ENCODE measurements at regions not wholly inside any gene's neighbourhood (a gene's known extent, or its start where the extent isn't known, plus 50 kb on each side); places are given as distances from the start of the nearest gene placed in this dataset.

GRCh38 chr3:168443965-168444364 is 348.2 kb upstream of the GOLIM4 start:
- H3K4me1 ChIP-seq, result no peaks in the 10 kb centered on the region
- 55% methylated on average over 1 of the region's 1 CpG for whole genome bisulfite sequencing (ENCODE audit: insufficient coverage, low coverage, low lambda C conversion rate, missing lambda C conversion rate)
- intact Hi-C loops (cut with DNase I), result no loop called here
- no peak for TF ChIP-seq CTCF (IDR thresholded peaks at IDR 0.05)
- no peak for TF ChIP-seq POLR2A (IDR thresholded peaks at IDR 0.05)
- H3K9me3 ChIP-seq, result no peaks in the 10 kb centered on the region
- H3K4me3 ChIP-seq, result no peak overlapping the region
- no peaks in the 10 kb centered on the region for H3K36me3 ChIP-seq
- ATAC-seq, result no peak
- H3K27me3 ChIP-seq, result no peaks in the 10 kb centered on the region
- H3K27ac ChIP-seq, result no peak overlapping the region
- no peak for DNase-seq

- intact Hi-C loops (cut with DNase I), result no loop called here
- Histone ChIP-seq H3K27me3 (no peaks in the 10 kb centered on the region), H3K36me3 (no peaks in the 10 kb centered on the region), H3K27ac (no peak overlapping the region), H3K4me3 (no peak overlapping the region), H3K4me1 (no peaks in the 10 kb centered on the region), H3K9me3 (no peaks in the 10 kb centered on the region)
- 58% methylated on average over 2 of the region's 2 CpGs for WGBS (ENCODE audit: insufficient coverage, low coverage, low lambda C conversion rate, missing lambda C conversion rate)
- ATAC-seq (no peak), DNase-seq (no peak)
- TF ChIP-seq POLR2A (IDR thresholded peaks at IDR 0.05) (no peak), CTCF (IDR thresholded peaks at IDR 0.05) (no peak)
Observed at GRCh38 chr3:168442502-168442901, 346.8 kb upstream of the GOLIM4 start.

- 56% methylated on average over 1 of the region's 1 CpG for WGBS (ENCODE audit: insufficient coverage, low coverage, low lambda C conversion rate, missing lambda C conversion rate)
- TF ChIP-seq POLR2A (IDR thresholded peaks at IDR 0.05) (no peak), CTCF (IDR thresholded peaks at IDR 0.05) (no peak)
- H3K4me3 ChIP-seq, result no peak overlapping the region
Observed at GRCh38 chr3:168436245-168436724, 340.6 kb upstream of the GOLIM4 start.

GRCh38 chr3:168431491-168431890 is 335.8 kb upstream of the GOLIM4 start:
- no peaks in the 10 kb centered on the region for H3K9me3 ChIP-seq
- no peaks in the 10 kb centered on the region for H3K27me3 ChIP-seq
- H3K4me3 ChIP-seq, result no peak overlapping the region
- 52% methylated on average over 2 of the region's 2 CpGs for WGBS (ENCODE audit: insufficient coverage, low coverage, low lambda C conversion rate, missing lambda C conversion rate)
- H3K27ac ChIP-seq, result no peak overlapping the region
- intact Hi-C loops (cut with DNase I), result no loop called here
- DNase-seq, result no peak
- H3K4me1 ChIP-seq, result no peaks in the 10 kb centered on the region
- no peaks in the 10 kb centered on the region for H3K36me3 ChIP-seq
- no peak for ATAC-seq
- no peak for TF ChIP-seq POLR2A (IDR thresholded peaks at IDR 0.05)
- no peak for TF ChIP-seq CTCF (IDR thresholded peaks at IDR 0.05)

More at GRCh38 chr3:168436245-168436724, 340.6 kb upstream of the GOLIM4 start:
- no peaks in the 10 kb centered on the region for H3K36me3 ChIP-seq
- no peaks in the 10 kb centered on the region for H3K4me1 ChIP-seq
- no peak overlapping the region for H3K27ac ChIP-seq
- no peak for ATAC-seq
- intact Hi-C loops (cut with DNase I), result no loop called here
- H3K9me3 ChIP-seq, result no peaks in the 10 kb centered on the region
- H3K27me3 ChIP-seq, result no peaks in the 10 kb centered on the region
- DNase-seq, result no peak

Measured in right lobe of liver (tissue), 6 donors.